NOMO-1 treated with DMSO at 0.1 percent for 48 hours (cell line): ENCODE measurements at regions not wholly inside any gene's neighbourhood (a gene's known extent, or its start where the extent isn't known, plus 50 kb on each side); places are given as distances from the start of the nearest gene placed in this dataset.

Experiments used
- DNase-seq: peaks from one replicate; lab custom pipeline; 2025; ENCODE audit not compliant: unreplicated experiment; lab: John Stamatoyannopoulos, UW

- DNase-seq, result no peak
These were observed 1291.3 kb downstream of the FSTL5 start for GRCh38 chr4:160872491-160872890.

- no peak for DNase-seq
These were observed 1286.6 kb downstream of the FSTL5 start for GRCh38 chr4:160877087-160877790.

GRCh38 chr4:160880180-160880579 is 1283.6 kb downstream of the FSTL5 start:
- no peak for DNase-seq

- no peak for DNase-seq
These were observed 1276.1 kb downstream of the FSTL5 start for GRCh38 chr4:160887668-160888067.

- no peak for DNase-seq
These were observed 1269.7 kb downstream of the FSTL5 start for GRCh38 chr4:160894128-160894527.

- no peak for DNase-seq
These were observed 1269.0 kb downstream of the FSTL5 start for GRCh38 chr4:160894809-160895208.

GRCh38 chr4:160927311-160927710 is 1236.5 kb downstream of the FSTL5 start:
- no peak for DNase-seq

GRCh38 chr4:160928482-160928881 is 1235.3 kb downstream of the FSTL5 start:
- DNase-seq, result no peak

- DNase-seq, result no peak
These were observed 1216.1 kb downstream of the FSTL5 start for GRCh38 chr4:160947653-160948052.

GRCh38 chr4:160956875-160957274 is 1206.9 kb downstream of the FSTL5 start:
- DNase-seq, result no peak

GRCh38 chr4:160969925-160970324 is 1193.9 kb downstream of the FSTL5 start:
- no peak for DNase-seq

- DNase-seq, result no peak
These were observed 1183.7 kb downstream of the FSTL5 start for GRCh38 chr4:160980091-160980490.

- no peak for DNase-seq
These were observed 1182.7 kb downstream of the FSTL5 start for GRCh38 chr4:160981083-160981482.

GRCh38 chr4:160983035-160983434 is 1180.8 kb downstream of the FSTL5 start:
- DNase-seq, result no peak

- DNase-seq, result no peak
These were observed 1161.4 kb downstream of the FSTL5 start for GRCh38 chr4:161002386-161002785.

- no peak for DNase-seq
These were observed 1160.3 kb downstream of the FSTL5 start for GRCh38 chr4:161003418-161004057.

GRCh38 chr4:161005746-161006145 is 1158.1 kb downstream of the FSTL5 start:
- no peak for DNase-seq

- DNase-seq, result no peak
These were observed 1155.3 kb downstream of the FSTL5 start for GRCh38 chr4:161008527-161008926.

GRCh38 chr4:161010227-161010626 is 1153.6 kb downstream of the FSTL5 start:
- no peak for DNase-seq
